ENCODE measurements at regions not wholly inside any gene's neighbourhood (a gene's known extent, or its start where the extent isn't known, plus 50 kb on each side); places are given as distances from the start of the nearest gene placed in this dataset.
"Not testable (repeated sequence)": the region's sequence is repeated elsewhere in the genome, so short reads cannot be mapped to it uniquely, and the experiment has no call there.

DNA sequence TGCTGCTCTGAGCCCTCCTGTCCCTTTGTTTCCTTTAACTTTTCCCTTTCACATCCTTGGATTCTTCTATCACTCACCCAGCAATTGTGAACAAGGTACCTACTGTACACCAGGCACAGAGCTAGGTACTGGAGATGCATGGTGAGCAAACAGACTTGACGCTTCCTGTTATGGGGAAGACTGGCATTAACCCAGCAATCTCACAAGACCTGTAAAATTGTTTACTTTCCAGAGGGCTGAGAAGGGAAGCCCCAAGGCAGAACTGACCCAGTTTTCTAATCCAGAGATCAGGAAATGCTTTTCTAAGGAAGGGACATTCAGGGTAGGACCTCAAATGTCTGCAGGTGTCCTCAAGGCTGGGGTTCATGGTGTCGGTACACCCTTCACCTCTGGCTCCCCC, 171.6 kb upstream of the KAZN start:
- intact Hi-C loops (cut with DNase I) = no loop called here
- ATAC-seq (no peak), DNase-seq (no peak)

DNA sequence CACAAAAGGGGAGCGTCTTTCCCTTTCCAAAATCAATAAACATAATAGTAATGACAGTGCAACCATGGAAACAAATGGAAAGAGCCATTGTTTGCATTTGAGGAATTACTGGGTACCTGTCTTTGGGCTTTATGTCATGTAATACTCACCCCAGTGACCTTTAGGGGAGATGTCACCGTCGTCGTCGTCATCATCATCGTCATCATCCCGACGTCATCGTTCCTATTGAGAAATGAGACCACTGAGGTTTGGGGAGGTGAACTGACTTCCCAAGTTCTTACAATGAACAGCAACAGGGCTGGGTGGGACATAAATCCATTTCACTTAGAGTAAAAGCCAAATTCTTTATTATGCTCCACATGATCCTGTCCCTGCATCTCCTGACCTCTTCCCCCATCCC, 168.9 kb upstream of the KAZN start:
- no peak for ATAC-seq
- intact Hi-C loops (cut with DNase I) = no loop called here
- no peak for DNase-seq

DNA sequence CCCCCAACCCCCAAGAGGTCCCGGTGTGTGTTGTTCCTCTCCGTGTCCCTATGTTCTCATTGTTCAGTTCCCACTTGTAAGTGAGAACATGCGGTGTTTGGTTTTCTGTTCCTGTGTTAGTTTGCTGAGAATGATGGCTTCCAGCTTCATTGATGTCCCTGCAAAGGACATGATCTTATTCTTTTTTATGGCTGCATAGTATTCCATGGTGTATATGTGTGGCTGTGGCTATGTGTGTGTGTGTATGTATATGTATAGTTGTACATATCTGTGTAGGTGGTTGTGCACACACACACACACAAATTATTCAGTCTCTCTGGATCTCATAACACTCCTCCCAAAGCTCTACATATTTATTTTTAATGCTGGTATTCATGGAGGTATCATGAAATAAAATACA, 165.8 kb upstream of the KAZN start:
- ATAC-seq = not testable (repeated sequence)

DNA sequence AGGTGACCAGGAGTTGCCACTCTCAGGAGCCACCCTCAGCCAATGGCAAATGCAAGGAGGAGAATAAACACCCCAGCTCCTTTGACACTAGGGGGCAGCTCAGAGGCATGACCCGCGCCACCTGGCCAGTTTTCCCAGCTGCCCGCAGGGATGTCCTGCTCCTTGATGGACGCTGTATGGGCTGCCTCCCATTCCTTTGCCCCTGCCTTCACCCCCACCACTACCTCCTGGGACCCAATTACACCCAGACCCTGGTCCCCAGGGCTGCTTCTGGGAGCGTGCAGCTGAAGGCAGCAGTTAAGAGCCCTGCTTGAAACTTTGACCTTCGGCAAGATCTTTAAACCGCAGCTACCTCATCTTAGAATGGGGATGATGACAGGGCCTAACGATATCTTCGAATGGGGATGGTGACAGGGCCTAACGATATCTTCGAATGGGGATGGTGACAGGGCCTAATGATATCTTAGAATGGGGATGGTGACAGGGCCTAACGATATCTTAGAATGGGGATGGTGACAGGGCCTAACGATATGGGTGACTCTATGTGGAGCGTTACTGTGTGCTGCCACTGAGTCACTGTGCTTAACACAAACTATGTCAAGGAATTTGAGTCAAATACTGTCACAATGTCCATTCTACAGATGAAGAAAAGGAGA, 163.0 kb upstream of the KAZN start:
- DNase-seq = no peak
- no peak for ATAC-seq
- intact Hi-C loops (cut with DNase I) = no loop called here

More for the DNA sequence above, 165.8 kb upstream of the KAZN start:
- DNase-seq; intact Hi-C loops (cut with DNase I): not testable (repeated sequence)

DNA sequence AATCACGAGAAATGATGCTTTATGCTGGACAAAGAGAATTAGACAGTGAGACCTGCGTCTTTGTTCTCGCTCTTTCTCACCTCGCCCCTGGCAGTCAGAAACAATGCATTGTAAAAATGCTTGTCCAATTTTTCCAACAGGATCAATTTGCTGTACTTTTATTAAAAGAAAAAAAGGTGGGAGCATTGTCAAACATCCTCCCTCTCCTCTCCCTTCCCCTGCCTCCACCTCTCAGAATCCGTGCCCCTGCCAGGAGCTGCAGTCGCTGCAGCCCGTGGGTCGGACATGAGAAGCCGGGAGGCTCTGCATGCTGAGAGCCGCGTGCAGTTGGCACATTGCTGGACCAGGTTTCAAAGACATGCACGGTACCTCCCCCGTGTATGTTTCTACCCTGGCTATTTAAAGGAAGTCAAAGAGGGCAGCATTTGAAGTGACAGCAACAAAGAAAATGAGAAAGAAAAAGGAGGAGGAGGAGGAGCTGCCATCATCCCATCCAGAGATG, 161.0 kb upstream of the KAZN start:
- ATAC-seq = no peak
- intact Hi-C loops (cut with DNase I) = no loop called here

DNA sequence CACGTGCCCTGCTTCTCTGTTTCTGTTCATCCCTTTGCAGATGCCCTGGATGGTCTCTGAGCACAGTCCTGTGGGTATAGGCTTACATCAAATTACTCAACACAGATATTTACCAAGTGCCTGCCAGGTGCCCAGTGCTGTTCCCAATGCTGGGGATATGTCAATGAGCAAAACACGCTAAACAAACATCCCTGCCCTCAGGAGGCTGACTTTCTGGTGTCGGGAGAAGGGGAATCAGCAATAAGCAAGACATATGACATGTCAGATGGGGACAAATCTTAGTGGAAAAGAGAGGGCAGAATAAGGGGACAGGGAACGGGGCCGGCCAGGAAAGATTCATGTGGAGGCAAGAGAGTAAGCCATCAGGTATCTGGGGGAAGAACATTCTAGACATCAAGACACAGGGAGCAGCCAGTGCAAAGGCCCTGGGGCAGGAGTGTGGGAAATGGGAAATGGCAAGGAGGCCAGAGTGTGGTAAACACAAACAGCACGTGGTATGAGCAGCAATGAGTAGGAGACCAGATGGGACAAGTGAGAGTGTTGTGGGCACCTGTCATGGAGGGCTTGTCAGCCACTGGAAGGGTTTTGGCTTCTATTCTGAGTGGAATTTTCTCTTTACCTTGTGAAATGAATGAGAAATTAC, 160.2 kb upstream of the KAZN start:
- intact Hi-C loops (cut with DNase I) = no loop called here
- DNase-seq (no peak), ATAC-seq (no peak)

More for the DNA sequence above, 161.0 kb upstream of the KAZN start:
- DNase-seq = no peak

DNA sequence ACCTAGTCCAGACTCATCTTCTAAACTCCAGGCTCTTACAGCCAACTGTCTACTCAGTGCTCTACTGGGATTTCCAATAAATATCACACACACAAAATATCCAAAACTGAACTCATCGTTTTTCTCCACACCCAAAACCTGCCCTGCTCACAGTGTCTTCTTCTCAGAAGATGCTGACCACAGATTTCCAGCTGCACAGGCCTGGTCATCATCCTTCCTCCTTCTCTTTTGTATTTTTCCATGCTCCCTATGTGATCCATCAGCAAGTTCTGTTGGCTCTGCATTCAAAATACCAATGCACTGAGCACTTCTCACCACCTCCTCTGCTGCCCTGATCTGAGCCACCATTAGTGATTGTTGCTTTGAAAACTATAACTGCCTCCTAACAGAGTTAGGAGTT, 159.5 kb upstream of the KAZN start:
- intact Hi-C loops (cut with DNase I) = no loop called here
- ATAC-seq = no peak
- no peak for DNase-seq

DNA sequence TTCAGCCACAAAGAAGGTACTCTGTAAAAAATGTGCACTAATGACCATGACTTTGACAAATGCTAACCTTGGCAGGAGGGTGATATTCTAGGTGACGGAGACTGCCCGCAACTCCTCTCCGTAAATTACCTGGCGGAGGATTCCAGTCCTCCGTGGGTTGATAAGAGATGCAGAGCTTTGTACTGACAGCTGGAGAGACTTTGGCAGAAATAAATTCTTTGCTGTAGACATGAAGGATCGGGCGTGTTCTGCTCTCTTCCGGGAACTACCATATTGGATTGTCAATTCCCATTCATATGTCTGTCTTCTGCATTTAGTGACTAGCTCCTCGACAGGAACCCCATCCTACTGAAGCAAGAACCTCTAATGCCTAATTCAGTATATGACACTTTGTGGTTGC, 158.3 kb upstream of the KAZN start:
- DNase-seq (no peak), ATAC-seq (no peak)
- intact Hi-C loops (cut with DNase I) = no loop called here

DNA sequence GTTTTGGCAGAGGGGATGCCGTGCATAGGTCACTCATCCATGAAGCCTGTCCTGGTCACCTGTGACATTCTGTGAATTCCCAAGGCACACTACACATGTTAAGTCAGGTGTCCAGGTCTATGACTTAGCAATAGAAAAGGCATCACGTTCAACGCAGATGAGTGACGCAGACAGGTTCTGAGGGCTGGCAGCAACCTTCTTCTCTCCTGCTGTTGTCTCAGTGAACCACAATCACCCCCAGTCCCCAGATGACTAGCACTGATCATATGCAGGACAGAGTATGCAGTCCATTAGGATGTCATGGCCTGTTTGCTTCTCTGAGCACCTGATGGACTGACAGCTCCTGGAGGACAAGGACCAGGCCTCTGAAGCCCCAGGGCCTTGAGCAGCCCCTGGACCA, 157.8 kb upstream of the KAZN start:
- intact Hi-C loops (cut with DNase I) = no loop called here
- ATAC-seq (no peak), DNase-seq (no peak)

DNA sequence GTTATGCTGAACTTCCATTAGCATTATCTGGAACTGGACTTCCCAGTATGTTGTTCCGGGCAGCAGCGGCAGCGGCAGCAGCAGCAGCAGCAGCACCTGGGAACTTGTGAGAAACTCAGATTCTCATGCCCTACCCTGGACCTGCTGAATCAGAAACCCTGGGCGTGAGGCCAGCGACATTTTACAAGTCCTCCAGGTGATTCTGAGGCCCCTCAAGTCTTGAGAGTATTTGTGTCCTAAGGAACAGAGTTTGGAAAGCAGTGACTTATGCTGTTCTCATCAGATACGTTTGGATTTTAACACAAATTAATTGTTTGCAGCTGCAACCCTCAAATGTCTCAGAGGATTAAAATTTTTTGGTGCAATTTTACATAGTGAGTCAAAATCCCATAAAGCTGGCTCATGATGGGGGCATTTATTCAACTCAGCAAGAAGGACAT, 157.2 kb upstream of the KAZN start:
- no peak for DNase-seq
- no peak for ATAC-seq
- intact Hi-C loops (cut with DNase I) = no loop called here

DNA sequence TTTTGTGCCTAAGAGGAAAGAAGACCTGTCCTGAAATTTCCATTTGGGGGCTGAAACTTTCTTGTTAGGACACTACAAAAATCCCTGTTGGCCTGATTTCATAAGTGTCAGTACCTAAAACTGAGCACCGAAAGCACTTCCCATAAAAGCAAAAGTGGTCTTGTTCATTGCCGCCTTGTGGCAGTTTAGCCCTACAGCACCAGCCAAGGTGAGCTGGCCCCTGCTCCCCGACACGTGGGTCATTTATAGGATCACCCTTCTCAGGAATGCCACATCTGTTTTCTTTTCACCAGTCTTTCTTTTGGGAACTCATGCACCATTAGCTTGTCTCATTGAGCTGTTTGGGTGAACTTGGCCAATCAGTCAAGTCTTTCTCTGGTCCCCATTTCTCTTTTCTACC, 155.8 kb upstream of the KAZN start:
- intact Hi-C loops (cut with DNase I) = no loop called here

DNA sequence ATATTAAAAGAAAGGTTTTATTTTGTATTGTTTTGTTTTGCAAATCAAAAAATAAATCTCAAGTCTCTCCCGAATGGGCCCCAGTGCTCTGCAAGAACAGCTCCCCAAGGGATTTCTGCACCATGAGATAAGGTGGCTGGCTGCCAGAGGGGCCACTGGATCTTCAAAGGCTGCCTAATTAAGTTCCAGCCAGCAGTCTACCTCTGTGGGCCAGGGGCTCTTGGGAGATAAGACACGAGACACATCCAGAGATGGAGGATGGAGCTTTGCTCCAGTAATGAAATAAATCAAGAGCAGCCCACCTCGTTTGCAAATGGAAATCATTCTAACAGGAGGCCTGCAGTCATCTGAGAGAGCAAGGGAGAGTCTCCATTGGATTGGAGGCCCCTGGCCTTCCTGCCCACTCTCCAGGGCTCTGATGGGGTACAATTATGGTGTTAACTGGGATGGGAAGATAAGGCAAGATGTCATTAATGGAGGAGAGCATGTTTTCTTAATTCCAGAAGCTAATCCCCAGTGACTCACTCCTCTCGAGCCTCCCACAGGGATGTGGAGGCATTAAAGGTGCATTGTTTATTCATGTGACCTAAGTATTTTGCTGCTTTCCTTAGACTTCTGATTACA, 155.2 kb upstream of the KAZN start:
- intact Hi-C loops (cut with DNase I) = no loop called here
- no peak for ATAC-seq

More for the DNA sequence above, 155.8 kb upstream of the KAZN start:
- no peak for DNase-seq
- ATAC-seq = no peak

DNA sequence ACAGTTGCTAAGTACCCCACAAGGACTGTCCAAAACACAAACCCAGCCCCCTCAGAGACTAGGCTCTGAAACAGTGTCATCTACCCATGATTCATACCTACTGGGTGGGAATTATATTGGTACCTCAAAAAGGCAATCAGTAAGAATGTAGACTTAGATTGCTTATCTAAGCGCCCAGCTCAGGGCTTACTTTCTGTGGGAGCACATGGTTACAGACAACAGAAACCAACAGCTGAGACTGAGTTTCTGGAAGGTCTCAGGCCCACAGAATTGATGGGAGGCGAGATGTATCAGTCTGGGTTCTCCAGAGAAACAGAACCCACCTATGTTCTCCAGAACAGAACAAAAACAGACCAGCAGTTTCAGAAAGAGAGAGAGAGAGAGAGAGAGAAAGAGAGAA, 147.3 kb upstream of the KAZN start:
- intact Hi-C loops (cut with DNase I) = no loop called here
- no peak for DNase-seq
- ATAC-seq = no peak

More for the DNA sequence above, 155.2 kb upstream of the KAZN start:
- no peak for DNase-seq

DNA sequence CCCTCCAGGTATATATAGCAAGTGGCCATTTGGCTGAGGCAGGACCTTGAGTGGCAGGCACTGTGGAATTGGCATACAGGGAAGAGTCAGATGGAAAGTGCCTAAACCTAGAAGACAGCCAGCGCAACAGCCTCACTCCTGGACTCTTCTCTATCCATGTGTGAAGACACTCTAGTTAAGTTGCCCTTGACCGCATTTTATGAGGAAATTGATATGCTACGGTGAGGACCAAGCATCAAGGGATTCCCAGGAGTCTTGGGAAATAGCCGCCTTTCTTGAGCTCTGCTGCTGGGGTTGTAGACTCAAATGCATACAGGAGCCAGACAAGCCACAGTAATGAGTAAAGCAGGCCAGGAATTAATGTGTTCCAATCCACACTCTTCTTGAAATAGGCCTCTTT, 145.9 kb upstream of the KAZN start:
- DNase-seq (no peak), ATAC-seq (no peak)
- intact Hi-C loops (cut with DNase I) = no loop called here

DNA sequence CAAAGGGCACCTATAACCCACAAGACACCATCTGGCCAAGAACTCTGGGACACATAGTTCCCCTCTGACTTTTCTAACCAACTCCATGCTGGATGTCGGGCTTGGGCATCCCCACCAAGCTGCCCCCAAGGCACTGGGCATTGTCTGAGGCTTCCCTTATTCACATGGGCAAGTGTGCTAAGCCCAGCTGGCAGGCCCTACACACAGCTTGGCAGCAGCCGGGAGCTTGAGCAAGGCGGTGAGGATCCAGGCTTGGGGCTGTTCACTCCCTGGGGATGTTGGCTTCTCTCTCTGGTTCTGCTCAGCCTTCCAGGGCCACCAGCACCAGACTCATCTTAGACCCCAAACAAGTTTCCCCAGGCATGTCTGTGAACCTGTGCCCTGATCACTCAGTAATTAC, 138.3 kb upstream of the KAZN start:
- peak in 1 of 2 donors; percentile 87 for ATAC-seq
- no peak for DNase-seq
- intact Hi-C loops (cut with DNase I) = no loop called here

DNA sequence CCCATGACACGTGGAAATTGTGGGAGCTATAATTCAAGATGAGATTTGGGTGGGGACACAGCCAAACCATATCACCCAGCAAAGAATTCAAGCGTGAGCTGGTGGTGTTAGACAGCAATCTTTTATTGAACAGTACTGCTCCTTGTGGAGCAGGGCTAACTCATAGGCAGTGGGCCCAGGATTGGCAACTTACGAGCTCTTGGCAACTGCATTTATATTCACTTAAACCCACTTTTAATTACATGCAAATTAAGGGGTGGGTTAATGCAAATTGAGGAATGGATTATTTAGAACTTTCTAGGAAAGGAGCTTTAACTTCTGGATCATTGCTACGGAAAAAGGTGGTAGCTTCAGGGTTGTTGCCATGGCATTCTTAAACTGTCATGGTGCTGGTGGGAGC, 135.6 kb upstream of the KAZN start:
- DNase-seq (no peak), ATAC-seq (no peak)
- intact Hi-C loops (cut with DNase I) = no loop called here

DNA sequence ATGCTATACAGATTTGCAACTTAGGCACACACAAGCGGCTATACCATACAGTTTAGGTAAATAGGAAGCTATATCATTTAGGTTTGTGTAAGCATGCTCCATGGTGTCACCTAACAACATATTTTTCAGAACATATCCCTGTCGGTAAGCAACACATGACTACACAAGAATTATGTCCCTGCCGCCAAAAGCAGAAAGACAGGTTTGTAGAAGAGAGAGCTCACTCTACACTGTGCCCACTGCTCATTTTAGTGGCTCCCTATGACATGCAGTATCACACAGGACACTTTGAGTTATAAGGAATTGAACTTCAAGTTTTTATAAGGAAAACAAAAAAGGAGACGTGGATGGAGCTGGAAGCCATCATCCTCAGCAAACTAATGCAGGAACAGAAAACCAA, 132.5 kb upstream of the KAZN start:
- DNase-seq = no peak
- intact Hi-C loops (cut with DNase I) = no loop called here
- no peak for ATAC-seq

DNA sequence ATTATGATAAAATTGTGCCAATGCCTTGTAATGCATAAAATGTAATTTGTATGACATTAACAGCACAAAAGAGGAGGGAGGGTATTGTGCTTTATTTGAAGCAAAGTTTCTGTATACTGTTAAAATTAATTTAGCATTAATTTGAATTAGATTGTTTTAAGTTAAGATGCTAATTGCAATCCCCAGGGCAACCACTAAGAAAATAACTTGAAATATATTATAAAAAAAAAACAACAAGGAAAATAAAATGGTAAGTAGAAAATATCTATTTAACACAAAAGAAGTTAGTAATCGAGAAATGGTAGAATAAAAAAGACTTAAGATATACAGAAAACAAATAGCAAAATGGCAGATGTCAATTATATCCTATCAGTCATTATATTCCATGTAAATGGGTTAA, 131.4 kb upstream of the KAZN start:
- DNase-seq (no peak), ATAC-seq (no peak)
- intact Hi-C loops (cut with DNase I) = no loop called here

DNA sequence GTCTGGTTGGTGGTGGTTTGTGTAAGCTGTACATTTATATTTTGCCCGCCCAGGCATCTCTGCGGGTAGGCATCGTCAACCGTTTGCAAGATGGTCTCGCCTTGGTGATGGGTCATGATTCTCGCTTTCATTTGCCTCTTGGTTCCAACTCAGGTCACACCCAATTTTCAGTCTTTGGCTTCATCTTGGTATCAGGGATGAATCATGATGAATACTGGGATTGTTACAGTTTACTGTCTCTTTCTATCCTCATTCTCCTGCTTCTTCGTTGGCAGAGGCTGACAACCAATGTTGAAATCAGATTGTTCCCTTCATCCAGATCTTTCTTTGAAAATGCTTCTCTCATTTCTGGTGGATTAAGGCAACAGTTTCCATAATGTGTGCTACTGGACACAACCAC, 129.7 kb upstream of the KAZN start:
- no peak for ATAC-seq
- intact Hi-C loops (cut with DNase I) = no loop called here
- no peak for DNase-seq

DNA sequence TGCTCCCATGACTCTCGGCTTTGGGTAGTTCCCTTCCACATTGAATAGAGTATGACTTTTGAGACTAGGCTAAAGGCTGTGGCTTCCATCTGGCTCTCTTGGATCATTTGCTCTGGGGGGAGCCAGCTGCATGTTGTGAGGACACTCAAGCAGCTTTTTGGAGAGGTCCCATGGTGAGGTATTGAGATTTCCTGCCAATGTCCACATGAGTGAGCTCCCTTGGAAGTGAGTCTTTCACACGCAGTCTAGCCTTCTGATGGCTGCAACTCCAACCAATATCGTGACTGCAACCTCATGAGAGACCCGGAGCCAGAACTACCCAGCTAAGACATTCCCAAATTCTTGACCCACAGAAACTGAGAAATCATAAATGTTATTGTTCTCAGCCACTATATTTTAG, 127.7 kb upstream of the KAZN start:
- intact Hi-C loops (cut with DNase I) = no loop called here
- ATAC-seq (peak in 1 of 2 donors; percentile 68), DNase-seq (no peak)

DNA sequence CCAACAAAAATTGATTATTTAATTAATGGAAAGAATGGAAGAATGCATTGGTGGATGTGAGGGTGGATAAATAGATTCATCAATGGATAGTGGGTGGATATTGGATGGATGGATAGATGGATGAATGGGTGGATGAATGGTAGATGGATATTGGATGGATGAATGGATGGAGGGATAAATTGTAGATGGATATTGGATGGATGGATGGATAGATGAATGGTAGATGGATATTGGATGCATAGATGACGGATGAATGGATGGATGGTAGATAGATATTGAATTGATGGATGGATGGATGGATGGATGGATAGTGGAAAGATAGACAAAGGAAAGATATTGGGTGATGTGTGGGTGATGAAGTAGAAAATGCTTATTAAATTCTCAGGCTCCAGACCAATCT, 123.6 kb upstream of the KAZN start:
- no peak for DNase-seq
- ATAC-seq = no peak
- intact Hi-C loops (cut with DNase I) = no loop called here

All from left cardiac atrium (tissue), 4 donors.